Endothelial cell of umbilical vein (primary cell): ENCODE measurements at regions not wholly inside any gene's neighbourhood (a gene's known extent, or its start where the extent isn't known, plus 50 kb on each side); places are given as distances from the start of the nearest gene placed in this dataset.

ENCODE experiments used
- BruUV-seq: library from RNA; stranded (reverse); fragments of 400-500 nt; replicated peaks from 2 replicates; lab custom pipeline; 2021; lab: Mats Ljungman, UMichigan
- CTCF ChIA-PET: fragments of 300-600, 350-600 bp; sonication (Branson Sonifier 250); formaldehyde crosslinking; loops from one replicate; lab custom pipeline; 2021; ENCODE audit warnings: antibody characterized with exemption, inconsistent platforms; lab: Charles Lee
- POLR2A ChIA-PET: fragments of 300-600, 350-600 bp; sonication (Branson Sonifier 250); formaldehyde crosslinking; loops from one replicate; lab custom pipeline; 2021; ENCODE audit warnings: antibody characterized with exemption, inconsistent platforms; lab: Charles Lee
- DNase-seq: peaks from one replicate; pipeline ENCODE4 v3.0.0-alpha.2; 2011; ENCODE audit warnings: low read depth, low spot score
- FAIRE-seq: peaks from 2 replicates; lab custom pipeline; 2011; peaks lifted over from hg19 to GRCh38; lab: Jason Lieb, UNC
- H2AFZ ChIP-seq: 2 replicates; pipeline ENCODE4 v1.6.0; 2012; ENCODE audit warnings: low read depth, low read length, control low read depth, inconsistent platforms
- H3K27ac ChIP-seq: 2 replicates; pipeline ENCODE4 v1.5.1; 2011; ENCODE audit warnings: low read depth, mild to moderate bottlenecking, control low read depth, low read length, moderate library complexity; ENCODE audit not compliant: insufficient read depth
- H3K27me3 ChIP-seq, 2 experiments: 2 replicates each; pipeline versions ENCODE4 v1.6.0 to v1.6.1; 2011; ENCODE audit warnings: low read length in 2 of 2, mixed read lengths in 1 of 2; ENCODE audit not compliant: control insufficient read depth in 2 of 2, insufficient read depth in 2 of 2
- H3K36me3 ChIP-seq, 2 experiments: 2 replicates in 1 of 2; 3 replicates in 1 of 2; pipeline ENCODE4 v1.5.1; 2011; ENCODE audit warnings: low read length in 2 of 2, mild to moderate bottlenecking in 1 of 2, moderate library complexity in 1 of 2; ENCODE audit not compliant: control insufficient read depth in 2 of 2, insufficient read depth in 2 of 2; ENCODE audit errors: extremely low read depth in 1 of 2
- H3K4me1 ChIP-seq: 3 replicates; pipeline ENCODE4 v1.5.1; 2011; ENCODE audit warnings: mild to moderate bottlenecking, low read length; ENCODE audit not compliant: control insufficient read depth, insufficient read depth; ENCODE audit errors: extremely low read depth
- H3K4me2 ChIP-seq: 2 replicates; pipeline ENCODE4 v1.6.1; 2011; ENCODE audit warnings: low read length, control low read depth, mixed read lengths; ENCODE audit not compliant: insufficient read depth
- H3K4me3 ChIP-seq, 3 experiments: fragments of 200-600 bp in 1 of 3; sonication (generic), shearing (Covaris generic) in 1 of 3; replicated peaks in 1 of 3; 2 replicates each; pipeline ENCODE4 v1.5.1; 2011 to 2016; ENCODE audit warnings: control low read depth in 3 of 3, low read length in 3 of 3, mild to moderate bottlenecking in 2 of 3, inconsistent platforms in 1 of 3, low read depth in 1 of 3, moderate library complexity in 1 of 3; ENCODE audit not compliant: insufficient read depth in 1 of 3
- H3K79me2 ChIP-seq: 2 replicates; pipeline ENCODE4 v1.6.0; 2012; ENCODE audit warnings: low read length, inconsistent platforms; ENCODE audit not compliant: control insufficient read depth, insufficient read depth
- H3K9ac ChIP-seq: replicated peaks from 2 replicates; pipeline ENCODE3; 2011; ENCODE audit warnings: low read length, control low read depth; ENCODE audit not compliant: insufficient read depth; ENCODE audit errors: extremely low read depth
- H3K9me1 ChIP-seq: replicated peaks from 3 replicates; pipeline ENCODE4 v1.6.0; 2011; ENCODE audit warnings: mild to moderate bottlenecking, low read length; ENCODE audit not compliant: control insufficient read depth, insufficient read depth; ENCODE audit errors: extremely low read depth
- H3K9me3 ChIP-seq: replicated peaks from 2 replicates; pipeline ENCODE4 v1.5.1; 2012; ENCODE audit warnings: low read length, inconsistent platforms; ENCODE audit not compliant: control insufficient read depth, insufficient read depth
- H4K20me1 ChIP-seq: replicated peaks from 2 replicates; pipeline ENCODE3; 2011; ENCODE audit warnings: mild to moderate bottlenecking, low read length; ENCODE audit not compliant: control insufficient read depth, insufficient read depth; ENCODE audit errors: extremely low read depth
- EZH2 ChIP-seq: IDR thresholded peaks from 2 replicates; pipeline ENCODE4 v1.6.1; 2012; ENCODE audit warnings: borderline replicate concordance, low read depth, mild to moderate bottlenecking, moderate library complexity, low read length, inconsistent platforms; ENCODE audit not compliant: severe bottlenecking
- FOS ChIP-seq: IDR thresholded peaks from 2 replicates; pipeline ENCODE4 v1.6.1; 2011; ENCODE audit warnings: mild to moderate bottlenecking, low read length, moderate library complexity, borderline replicate concordance; ENCODE audit not compliant: insufficient read depth
- GATA2 ChIP-seq: IDR thresholded peaks from 2 replicates; pipeline ENCODE4 v1.7.0; 2011; ENCODE audit warnings: low read depth, mild to moderate bottlenecking, moderate library complexity, mixed read lengths, low read length; ENCODE audit not compliant: insufficient read length, insufficient read depth
- JUN ChIP-seq: IDR thresholded peaks from 2 replicates; pipeline ENCODE4 v1.6.1; 2011; ENCODE audit warnings: borderline replicate concordance, low read depth; ENCODE audit not compliant: insufficient read length, insufficient read depth
- MYC ChIP-seq: IDR thresholded peaks from one replicate; pipeline ENCODE4 v1.6.1; 2011; ENCODE audit warnings: mild to moderate bottlenecking, low read depth, low read length
- POLR2A ChIP-seq: IDR thresholded peaks from 2 replicates; pipeline ENCODE4 v1.6.1; 2012; ENCODE audit warnings: low read depth, mild to moderate bottlenecking, control low read depth, low read length
- POLR2AphosphoS5 ChIP-seq: IDR thresholded peaks from 2 replicates; pipeline ENCODE4 v1.6.1; 2012; ENCODE audit warnings: low read depth, mild to moderate bottlenecking, control low read depth, low read length, moderate library complexity; ENCODE audit not compliant: insufficient read depth
- dilution Hi-C: fragments of 300-500 bp; cut with MboI; formaldehyde crosslinking; loops from one replicate; pipeline ENCODE4 v1.15.0; 2019; ENCODE audit warnings: low sequenced_read_pairs; ENCODE audit not compliant: extremely low pct_ligation_motif_present
- intact Hi-C: fragments of 100-400 bp; cut with micrococcal nuclease; formaldehyde crosslinking; loops from one replicate; pipeline ENCODE4 v1.10.0; 2022
- TF ChIP-seq, protein P1 (sequence below): IDR thresholded peaks from 2 replicates; pipeline ENCODE4 v1.6.1; 2011; ENCODE audit not compliant: insufficient read depth, insufficient read length
- TF ChIP-seq, protein P2 (sequence below), 2 donors: IDR thresholded peaks; 1 replicate in 1 of 2; 2 replicates in 1 of 2; pipeline ENCODE4 v1.5.1; 2011; ENCODE audit warnings: low read length in 2 of 2, mild to moderate bottlenecking in 2 of 2, moderate library complexity in 2 of 2, control low read depth in 1 of 2, inconsistent platforms in 1 of 2, low read depth in 1 of 2; ENCODE audit not compliant: insufficient read depth in 1 of 2; ENCODE audit errors: extremely low read depth in 1 of 2

DNA sequence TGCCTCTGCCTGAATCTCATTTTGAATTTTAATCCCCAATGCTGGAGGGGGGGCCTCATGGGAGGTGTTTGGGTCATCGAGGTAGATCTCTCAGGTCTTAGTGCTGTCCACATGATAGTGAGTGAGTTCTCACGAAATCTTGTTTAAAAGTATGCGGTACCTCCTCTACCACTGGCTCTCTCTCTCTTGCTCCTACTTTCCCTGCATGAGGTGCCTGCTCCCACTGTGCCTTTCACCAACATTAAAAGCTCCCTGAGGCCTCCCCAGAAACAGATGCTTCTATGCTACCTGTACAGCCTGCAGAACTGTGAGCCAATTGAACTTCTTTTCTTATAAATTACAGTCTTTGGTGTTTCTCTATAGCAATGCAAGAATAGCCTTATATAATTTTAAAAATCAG is 560.7 kb upstream of the CPEB2 start:
- intact Hi-C loops: no loop called here
- CTCF ChIA-PET: no interaction called here
- H3K27me3 ChIP-seq: no peaks in the 10 kb centered on the region
- no peaks in the 10 kb centered on the region for H3K79me2 ChIP-seq
- no peaks in the 10 kb centered on the region for H4K20me1 ChIP-seq
- no peak overlapping the region for H3K27ac ChIP-seq
- no peak overlapping the region for H2AFZ ChIP-seq
- no peak overlapping the region for H3K9ac ChIP-seq
- no peaks in the 10 kb centered on the region for H3K9me1 ChIP-seq
- POLR2A ChIA-PET: no interaction called here
- no peak for FAIRE-seq
- no peak overlapping the region for H3K4me3 ChIP-seq
- no peak overlapping the region for H3K4me2 ChIP-seq
- dilution Hi-C loops: no loop called here
- no peak for TF ChIP-seq FOS
- TF ChIP-seq MYC: no peak
- TF ChIP-seq POLR2AphosphoS5: no peak
- TF ChIP-seq POLR2A: no peak
- no peak for TF ChIP-seq JUN
- TF ChIP-seq EZH2: no peak
- TF ChIP-seq GATA2: no peak
- TF ChIP-seq, protein P1, sequence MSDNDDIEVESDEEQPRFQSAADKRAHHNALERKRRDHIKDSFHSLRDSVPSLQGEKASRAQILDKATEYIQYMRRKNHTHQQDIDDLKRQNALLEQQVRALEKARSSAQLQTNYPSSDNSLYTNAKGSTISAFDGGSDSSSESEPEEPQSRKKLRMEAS: no peak
- TF ChIP-seq, protein P2, sequence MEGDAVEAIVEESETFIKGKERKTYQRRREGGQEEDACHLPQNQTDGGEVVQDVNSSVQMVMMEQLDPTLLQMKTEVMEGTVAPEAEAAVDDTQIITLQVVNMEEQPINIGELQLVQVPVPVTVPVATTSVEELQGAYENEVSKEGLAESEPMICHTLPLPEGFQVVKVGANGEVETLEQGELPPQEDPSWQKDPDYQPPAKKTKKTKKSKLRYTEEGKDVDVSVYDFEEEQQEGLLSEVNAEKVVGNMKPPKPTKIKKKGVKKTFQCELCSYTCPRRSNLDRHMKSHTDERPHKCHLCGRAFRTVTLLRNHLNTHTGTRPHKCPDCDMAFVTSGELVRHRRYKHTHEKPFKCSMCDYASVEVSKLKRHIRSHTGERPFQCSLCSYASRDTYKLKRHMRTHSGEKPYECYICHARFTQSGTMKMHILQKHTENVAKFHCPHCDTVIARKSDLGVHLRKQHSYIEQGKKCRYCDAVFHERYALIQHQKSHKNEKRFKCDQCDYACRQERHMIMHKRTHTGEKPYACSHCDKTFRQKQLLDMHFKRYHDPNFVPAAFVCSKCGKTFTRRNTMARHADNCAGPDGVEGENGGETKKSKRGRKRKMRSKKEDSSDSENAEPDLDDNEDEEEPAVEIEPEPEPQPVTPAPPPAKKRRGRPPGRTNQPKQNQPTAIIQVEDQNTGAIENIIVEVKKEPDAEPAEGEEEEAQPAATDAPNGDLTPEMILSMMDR (IDR thresholded peaks at IDR 0.05; ENCODE audit: extremely low read depth in 1 of 2, insufficient read depth in 1 of 2, low read depth in 1 of 2, low read length in 2 of 2): no peak
- H3K4me1 ChIP-seq: no peaks in the 10 kb centered on the region
- BruUV-seq: no TSS peak
- H3K36me3 ChIP-seq: no peaks in the 10 kb centered on the region
- peaks cover 7% of the 10 kb centered on the region for H3K9me3 ChIP-seq
- no peak for DNase-seq
